HL-60 (cell line): ENCODE measurements at regions not wholly inside any gene's neighbourhood (a gene's known extent, or its start where the extent isn't known, plus 50 kb on each side); places are given as distances from the start of the nearest gene placed in this dataset.

Source experiments
- DNase-seq, 2 experiments: peaks; one replicate each; pipeline ENCODE4 v3.0.0-alpha.2; 2010 to 2020; ENCODE audit warnings: low read depth in 1 of 2, low spot score in 1 of 2
- H3K27ac ChIP-seq: fragments of 250-450 bp; sonication (Bioruptor Pico); replicated peaks from 2 replicates; pipeline ENCODE4 v1.5.1; 2020; ENCODE audit warnings: mild to moderate bottlenecking, moderate library complexity
- H3K27me3 ChIP-seq: fragments of 250-450 bp; sonication (Bioruptor Pico); 2 replicates; pipeline ENCODE4 v1.5.1; 2021; ENCODE audit warnings: mild to moderate bottlenecking, moderate library complexity; ENCODE audit not compliant: insufficient read depth, poor library complexity, severe bottlenecking
- H3K4me3 ChIP-seq: replicated peaks from 2 replicates; pipeline ENCODE4 v1.5.1; 2011; ENCODE audit warnings: mild to moderate bottlenecking, control low read depth, low read length; ENCODE audit not compliant: insufficient read depth
- CTCF ChIP-seq: IDR thresholded peaks from one replicate; pipeline ENCODE4 v1.5.1; 2011; ENCODE audit warnings: low read length, control low read depth, inconsistent platforms; ENCODE audit not compliant: insufficient read depth
- GABPA ChIP-seq: IDR thresholded peaks from 2 replicates; pipeline ENCODE4 v1.6.1; 2012; ENCODE audit warnings: low read depth
- POLR2AphosphoS5 ChIP-seq: IDR thresholded peaks from 2 replicates; pipeline ENCODE4 v1.6.1; 2012; ENCODE audit warnings: low read depth
- SPI1 ChIP-seq: IDR thresholded peaks from 2 replicates; pipeline ENCODE4 v1.6.1; 2012; ENCODE audit warnings: low read depth, mild to moderate bottlenecking, borderline replicate concordance
- TF ChIP-seq, protein P1 (sequence below): IDR thresholded peaks from 2 replicates; pipeline ENCODE4 v1.6.1; 2012; ENCODE audit warnings: low read depth; ENCODE audit not compliant: insufficient replicate concordance

- no peaks in the 10 kb centered on the region for H3K27me3 ChIP-seq
- no peak overlapping the region for H3K4me3 ChIP-seq
- H3K27ac ChIP-seq: no peak overlapping the region
- no peak for DNase-seq
- no peak for TF ChIP-seq GABPA
- TF ChIP-seq SPI1: no peak
Measured at GRCh38 chr12:59164226-59164625, 243.9 kb upstream of the LRIG3 start.

- TF ChIP-seq SPI1: no peak
- no peak for TF ChIP-seq POLR2AphosphoS5
- TF ChIP-seq CTCF: no peak
- TF ChIP-seq GABPA: no peak
- TF ChIP-seq, protein P1, sequence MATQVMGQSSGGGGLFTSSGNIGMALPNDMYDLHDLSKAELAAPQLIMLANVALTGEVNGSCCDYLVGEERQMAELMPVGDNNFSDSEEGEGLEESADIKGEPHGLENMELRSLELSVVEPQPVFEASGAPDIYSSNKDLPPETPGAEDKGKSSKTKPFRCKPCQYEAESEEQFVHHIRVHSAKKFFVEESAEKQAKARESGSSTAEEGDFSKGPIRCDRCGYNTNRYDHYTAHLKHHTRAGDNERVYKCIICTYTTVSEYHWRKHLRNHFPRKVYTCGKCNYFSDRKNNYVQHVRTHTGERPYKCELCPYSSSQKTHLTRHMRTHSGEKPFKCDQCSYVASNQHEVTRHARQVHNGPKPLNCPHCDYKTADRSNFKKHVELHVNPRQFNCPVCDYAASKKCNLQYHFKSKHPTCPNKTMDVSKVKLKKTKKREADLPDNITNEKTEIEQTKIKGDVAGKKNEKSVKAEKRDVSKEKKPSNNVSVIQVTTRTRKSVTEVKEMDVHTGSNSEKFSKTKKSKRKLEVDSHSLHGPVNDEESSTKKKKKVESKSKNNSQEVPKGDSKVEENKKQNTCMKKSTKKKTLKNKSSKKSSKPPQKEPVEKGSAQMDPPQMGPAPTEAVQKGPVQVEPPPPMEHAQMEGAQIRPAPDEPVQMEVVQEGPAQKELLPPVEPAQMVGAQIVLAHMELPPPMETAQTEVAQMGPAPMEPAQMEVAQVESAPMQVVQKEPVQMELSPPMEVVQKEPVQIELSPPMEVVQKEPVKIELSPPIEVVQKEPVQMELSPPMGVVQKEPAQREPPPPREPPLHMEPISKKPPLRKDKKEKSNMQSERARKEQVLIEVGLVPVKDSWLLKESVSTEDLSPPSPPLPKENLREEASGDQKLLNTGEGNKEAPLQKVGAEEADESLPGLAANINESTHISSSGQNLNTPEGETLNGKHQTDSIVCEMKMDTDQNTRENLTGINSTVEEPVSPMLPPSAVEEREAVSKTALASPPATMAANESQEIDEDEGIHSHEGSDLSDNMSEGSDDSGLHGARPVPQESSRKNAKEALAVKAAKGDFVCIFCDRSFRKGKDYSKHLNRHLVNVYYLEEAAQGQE: no peak
- Histone ChIP-seq H3K27me3 (no peaks in the 10 kb centered on the region), H3K4me3 (no peak overlapping the region), H3K27ac (no peak overlapping the region)
- DNase-seq: no peak
Measured at GRCh38 chr12:59158681-59159080, 238.4 kb upstream of the LRIG3 start.

DNA sequence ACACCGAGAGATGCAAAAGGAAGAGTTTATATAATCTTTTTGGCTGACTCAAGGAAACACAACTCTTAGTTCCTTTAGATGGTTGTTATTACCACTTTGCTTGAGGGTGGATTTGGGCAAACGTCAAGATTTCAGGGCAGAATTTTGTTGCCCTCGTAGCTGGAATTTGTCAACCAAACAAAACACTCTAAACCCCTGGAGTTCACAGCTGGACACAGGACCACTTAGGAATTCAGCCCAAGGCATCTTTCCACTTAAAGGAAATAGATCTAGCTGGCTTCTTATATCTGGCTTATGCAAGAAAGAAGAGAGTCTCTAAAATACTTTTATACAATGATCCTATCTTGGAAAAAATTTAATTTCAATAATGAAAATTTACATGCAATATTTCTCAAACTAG is 237.8 kb upstream of the LRIG3 start:
- H3K27ac ChIP-seq: no peak overlapping the region
- no peaks in the 10 kb centered on the region for H3K27me3 ChIP-seq
- no peak overlapping the region for H3K4me3 ChIP-seq
- TF ChIP-seq POLR2AphosphoS5 (no peak), GABPA (no peak), SPI1 (no peak), CTCF (no peak)
- TF ChIP-seq, protein P1: no peak
- no peak for DNase-seq

DNA sequence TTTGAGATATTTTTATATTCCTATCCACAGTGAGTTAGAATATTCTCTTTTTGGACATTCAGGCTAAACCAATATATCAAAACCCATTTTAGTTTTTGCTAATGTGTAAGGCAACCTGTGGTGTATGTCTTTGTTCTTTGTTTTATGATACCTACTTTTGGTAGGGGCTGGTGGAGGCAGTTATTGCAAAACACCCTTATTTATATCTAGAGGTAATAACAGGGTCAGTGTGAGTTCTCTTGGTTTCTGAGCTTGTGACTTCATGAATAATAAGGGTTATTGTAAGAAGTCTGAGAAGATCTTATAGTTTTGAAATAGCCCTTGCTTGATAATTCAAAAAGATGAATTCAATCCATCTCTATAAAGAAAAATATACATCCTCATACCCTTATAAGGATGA is 235.1 kb upstream of the LRIG3 start:
- Histone ChIP-seq H3K27me3 (no peaks in the 10 kb centered on the region), H3K27ac (no peak overlapping the region), H3K4me3 (no peak overlapping the region)
- no peak for DNase-seq
- TF ChIP-seq POLR2AphosphoS5: no peak
- no peak for TF ChIP-seq GABPA
- TF ChIP-seq CTCF: no peak
- TF ChIP-seq, protein P1: no peak
- TF ChIP-seq SPI1: no peak
